Left lung (tissue), 4 donors: ENCODE measurements at regions not wholly inside any gene's neighbourhood (a gene's known extent, or its start where the extent isn't known, plus 50 kb on each side); places are given as distances from the start of the nearest gene placed in this dataset.
A peak's percentile ranks its signal among the peaks of the same experiment; 100 is the strongest.

Source experiments
- ATAC-seq: fragments of 200-7000 bp; cut with Tn5 transposase; one replicate; pipeline ENCODE4 v1.9.1; 2020; ENCODE audit warnings: moderate library complexity
- DNase-seq, 4 donors: peaks; one replicate each; pipeline ENCODE4 v3.0.0-alpha.2; 2013 to 2020
- H3K27ac ChIP-seq, 2 donors: fragments of 200-600 bp; sonication (generic) in 1 of 2; one replicate each; pipeline versions ENCODE4 v1.5.0 to v1.8.0; 2020 to 2021
- H3K27me3 ChIP-seq, 2 donors: fragments of 200-600 bp; sonication (generic) in 1 of 2; one replicate each; pipeline versions ENCODE4 v1.5.0 to v1.8.0; 2020 to 2021
- H3K36me3 ChIP-seq, 2 donors: fragments of 200-600 bp; sonication (generic) in 1 of 2; one replicate each; pipeline versions ENCODE4 v1.5.0 to v1.8.0; 2020 to 2021
- H3K4me1 ChIP-seq, 2 donors: fragments of 200-600 bp; one replicate each; pipeline ENCODE4 v1.8.0; 2021
- H3K4me3 ChIP-seq, 2 donors: fragments of 200-600 bp; sonication (generic) in 1 of 2; one replicate each; pipeline versions ENCODE4 v1.5.0 to v1.8.0; 2020 to 2021; ENCODE audit warnings: mild to moderate bottlenecking in 1 of 2
- H3K9me3 ChIP-seq, 2 donors: fragments of 200-600 bp; sonication (generic) in 1 of 2; one replicate each; pipeline versions ENCODE4 v1.5.0 to v1.8.0; 2020 to 2021
- intact Hi-C, 2 donors: fragments of 100-400 bp; cut with DNase I; formaldehyde crosslinking; loops; one replicate each; pipeline versions ENCODE4 v1.11.2 to v1.14.2; 2022
- TF ChIP-seq, protein P1 (sequence below), 2 donors: fragments of 200-600 bp; sonication (generic) in 1 of 2; IDR thresholded peaks; one replicate each; pipeline versions ENCODE4 v1.5.0 to v1.8.0; 2021; ENCODE audit warnings: antibody characterized with exemption in 2 of 2
- donor health status: DM: no; HTN: yes; CAD: no.
- donor health status: DM: no; HTN: no; CAD: no.

DNA sequence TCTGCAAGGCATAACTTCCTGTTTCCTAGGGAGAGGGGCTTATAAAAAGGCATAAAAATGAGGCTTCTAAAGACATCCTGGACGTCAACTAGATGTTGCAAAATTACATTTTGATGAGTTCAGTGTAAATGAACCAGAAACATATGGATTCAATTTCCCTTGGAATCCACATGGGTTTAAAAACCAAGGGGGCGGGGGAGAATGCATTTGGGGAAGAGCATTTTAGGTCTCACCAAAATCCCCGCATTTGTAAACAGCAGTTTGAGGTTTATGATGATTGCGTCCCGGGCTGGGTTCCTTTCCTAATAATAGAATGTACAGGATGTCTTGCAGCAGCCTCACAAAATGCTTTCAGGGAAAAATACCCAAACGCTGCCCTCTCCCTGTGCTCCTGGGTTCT is 407.8 kb downstream of the ZNF536 start:
- intact Hi-C loops: no loop called here
- peaks cover 0 to 7% of the 10 kb centered on the region in 2 donors for H3K27me3 ChIP-seq
- H3K27ac ChIP-seq: no peak overlapping the region

DNA sequence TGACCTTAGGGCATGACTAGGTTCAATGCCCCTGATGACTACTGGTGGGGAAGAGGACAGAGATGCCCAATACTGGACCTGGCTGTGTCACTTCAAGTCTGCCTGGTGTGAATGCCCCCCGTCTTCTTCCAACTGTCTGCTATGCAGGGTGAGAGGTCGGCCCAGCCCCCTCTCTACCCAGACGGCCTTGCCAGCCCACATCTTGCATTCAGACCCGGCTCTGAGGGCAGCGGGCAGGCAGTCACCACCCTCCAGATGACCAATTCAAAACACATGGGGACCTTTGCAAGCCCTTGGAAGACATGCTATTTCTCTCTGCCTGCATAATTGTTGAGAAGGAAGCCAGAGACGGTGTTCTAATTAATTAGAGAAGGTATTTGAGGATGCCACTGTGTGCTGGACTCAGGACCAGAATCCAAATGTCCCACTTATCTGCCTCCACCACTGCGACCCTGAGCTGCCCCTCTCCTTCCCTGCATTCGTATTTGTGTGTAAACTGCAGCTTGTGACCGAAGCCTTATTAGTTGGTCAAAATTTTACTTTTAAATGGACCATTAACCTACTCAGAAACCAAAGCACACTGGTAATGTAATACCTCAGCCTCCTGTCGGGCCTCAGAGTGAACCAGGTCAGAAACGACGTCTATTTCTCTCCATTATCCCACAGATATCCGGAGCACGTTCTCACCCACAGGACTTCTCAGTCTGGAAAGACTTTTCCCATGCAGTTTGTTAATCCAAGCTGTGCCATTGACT is 407.0 kb downstream of the ZNF536 start:
- intact Hi-C loops: no loop called here
- H3K9me3 ChIP-seq: no peaks in the 10 kb centered on the region
- H3K4me3 ChIP-seq: no peak overlapping the region
- H3K4me1 ChIP-seq: no peaks in the 10 kb centered on the region
- H3K27ac ChIP-seq: no peak overlapping the region
- H3K27me3 ChIP-seq: peaks cover 0 to 7% of the 10 kb centered on the region in 2 donors
- H3K36me3 ChIP-seq: no peaks in the 10 kb centered on the region
- ATAC-seq (no peak), DNase-seq (no peak)
- TF ChIP-seq, protein P1, sequence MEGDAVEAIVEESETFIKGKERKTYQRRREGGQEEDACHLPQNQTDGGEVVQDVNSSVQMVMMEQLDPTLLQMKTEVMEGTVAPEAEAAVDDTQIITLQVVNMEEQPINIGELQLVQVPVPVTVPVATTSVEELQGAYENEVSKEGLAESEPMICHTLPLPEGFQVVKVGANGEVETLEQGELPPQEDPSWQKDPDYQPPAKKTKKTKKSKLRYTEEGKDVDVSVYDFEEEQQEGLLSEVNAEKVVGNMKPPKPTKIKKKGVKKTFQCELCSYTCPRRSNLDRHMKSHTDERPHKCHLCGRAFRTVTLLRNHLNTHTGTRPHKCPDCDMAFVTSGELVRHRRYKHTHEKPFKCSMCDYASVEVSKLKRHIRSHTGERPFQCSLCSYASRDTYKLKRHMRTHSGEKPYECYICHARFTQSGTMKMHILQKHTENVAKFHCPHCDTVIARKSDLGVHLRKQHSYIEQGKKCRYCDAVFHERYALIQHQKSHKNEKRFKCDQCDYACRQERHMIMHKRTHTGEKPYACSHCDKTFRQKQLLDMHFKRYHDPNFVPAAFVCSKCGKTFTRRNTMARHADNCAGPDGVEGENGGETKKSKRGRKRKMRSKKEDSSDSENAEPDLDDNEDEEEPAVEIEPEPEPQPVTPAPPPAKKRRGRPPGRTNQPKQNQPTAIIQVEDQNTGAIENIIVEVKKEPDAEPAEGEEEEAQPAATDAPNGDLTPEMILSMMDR (IDR thresholded peaks at IDR 0.05): no peak

More for the DNA sequence above, 407.8 kb downstream of the ZNF536 start:
- ATAC-seq (no peak), DNase-seq (peak in 2 of 4 donors; percentile 23 to 49)
- no peaks in the 10 kb centered on the region for H3K36me3 ChIP-seq
- H3K9me3 ChIP-seq: no peaks in the 10 kb centered on the region
- TF ChIP-seq, protein P1 (IDR thresholded peaks at IDR 0.05): no peak
- no peaks in the 10 kb centered on the region for H3K4me1 ChIP-seq
- H3K4me3 ChIP-seq: no peak overlapping the region

DNA sequence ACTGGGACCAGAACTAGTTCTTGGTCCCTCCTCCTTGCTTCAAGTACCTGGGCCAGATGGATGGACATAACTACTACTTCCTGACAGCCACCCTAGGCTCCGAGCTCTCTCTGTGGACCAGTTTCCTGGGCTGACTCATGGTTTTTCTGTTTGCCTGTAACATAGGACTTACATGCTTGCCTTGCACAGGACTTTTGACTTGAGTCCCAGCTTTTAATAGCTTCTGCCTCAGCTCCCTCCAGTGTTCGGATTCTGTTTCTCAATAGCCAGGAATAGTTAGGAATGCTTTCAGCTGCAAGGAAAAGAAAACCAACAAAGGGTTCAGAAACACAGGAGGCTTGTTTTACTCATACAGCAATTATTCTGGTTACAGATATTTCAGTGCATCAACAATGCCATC is 405.9 kb downstream of the ZNF536 start:
- intact Hi-C loops: no loop called here
- TF ChIP-seq, protein P1 (IDR thresholded peaks at IDR 0.05): no peak
- H3K36me3 ChIP-seq: no peaks in the 10 kb centered on the region
- H3K27ac ChIP-seq: no peak overlapping the region
- no peaks in the 10 kb centered on the region for H3K4me1 ChIP-seq
- H3K27me3 ChIP-seq: peaks cover 0 to 7% of the 10 kb centered on the region in 2 donors
- ATAC-seq (no peak), DNase-seq (no peak)
- H3K9me3 ChIP-seq: peaks cover 0 to 2% of the 10 kb centered on the region in 2 donors
- H3K4me3 ChIP-seq: no peak overlapping the region

DNA sequence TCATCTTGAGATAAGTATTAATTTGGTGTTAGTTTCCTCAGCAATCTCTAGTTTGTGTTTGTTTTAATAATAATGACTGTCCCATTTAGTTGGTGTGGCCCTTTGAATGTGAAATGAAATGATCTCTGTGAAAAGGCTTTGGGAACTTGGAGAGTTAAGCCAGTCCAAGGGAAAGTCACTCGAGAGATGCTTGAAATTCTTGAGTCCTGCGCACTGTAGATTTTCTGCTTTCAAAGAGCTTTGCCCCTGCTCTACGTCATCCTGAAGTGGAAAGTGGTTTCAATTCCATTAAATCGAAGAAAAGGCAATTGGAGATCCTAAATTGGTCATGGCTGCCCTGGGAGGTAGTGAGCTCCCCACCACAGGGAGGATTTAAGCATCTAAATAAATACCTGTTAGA is 403.8 kb downstream of the ZNF536 start:
- intact Hi-C loops: no loop called here
- Histone ChIP-seq H3K4me1 (no peaks in the 10 kb centered on the region), H3K27me3 (peaks cover 0 to 7% of the 10 kb centered on the region in 2 donors), H3K36me3 (no peaks in the 10 kb centered on the region), H3K9me3 (peaks cover 0 to 5% of the 10 kb centered on the region in 2 donors), H3K27ac (no peak overlapping the region), H3K4me3 (no peak overlapping the region)
- ATAC-seq (peak; percentile 69), DNase-seq (peak in 1 of 4 donors; percentile 46)
- TF ChIP-seq, protein P1 (IDR thresholded peaks at IDR 0.05): no peak

DNA sequence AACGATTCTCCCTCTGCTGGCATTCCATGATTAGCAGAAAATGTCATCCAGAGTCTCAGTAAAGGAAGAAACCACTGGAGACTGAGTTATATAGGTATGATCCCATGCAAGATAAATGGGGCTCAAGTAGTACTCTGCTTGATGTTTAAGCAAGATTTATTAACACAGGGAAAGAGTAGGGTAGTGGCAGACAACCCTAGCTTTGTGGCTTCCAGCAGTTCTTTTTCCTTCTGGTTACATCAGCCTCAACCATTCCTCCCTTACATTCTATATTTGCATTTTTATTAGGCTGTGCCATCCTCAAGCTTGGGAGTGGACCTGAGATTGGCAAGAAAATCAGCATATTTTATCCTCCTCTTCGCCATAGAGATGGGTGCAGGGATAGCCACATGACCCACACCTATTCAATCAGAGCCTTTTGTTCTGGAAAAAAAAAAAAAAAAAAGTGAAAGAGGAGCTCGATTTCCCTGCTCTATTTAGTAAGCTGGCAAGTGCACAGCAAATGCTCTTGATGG is 402.1 kb downstream of the ZNF536 start:
- H3K4me3 ChIP-seq: no peak overlapping the region
- DNase-seq (no peak), ATAC-seq (no peak)
- H3K4me1 ChIP-seq: no peaks in the 10 kb centered on the region
- peaks cover 0 to 5% of the 10 kb centered on the region in 2 donors for H3K9me3 ChIP-seq
- no peaks in the 10 kb centered on the region for H3K27me3 ChIP-seq
- no peak overlapping the region for H3K27ac ChIP-seq
- intact Hi-C loops: no loop called here
- no peaks in the 10 kb centered on the region for H3K36me3 ChIP-seq
- TF ChIP-seq, protein P1 (IDR thresholded peaks at IDR 0.05): no peak
